PC-3 (cell line): ENCODE measurements at regions not wholly inside any gene's neighbourhood (a gene's known extent, or its start where the extent isn't known, plus 50 kb on each side); places are given as distances from the start of the nearest gene placed in this dataset.

Experiments
- EZH2 ChIP-seq: fragments of 300-600 bp; sonication (generic); IDR thresholded peaks from one replicate; pipeline ENCODE4 v1.6.1; 2017; ENCODE audit warnings: antibody characterized with exemption, mild to moderate bottlenecking, low read length; ENCODE audit not compliant: unreplicated experiment
- TF ChIP-seq, protein P1 (sequence below): fragments of 300-600 bp; sonication (generic); conservative IDR thresholded peaks from 2 replicates; pipeline ENCODE4 v1.5.1; 2017; ENCODE audit warnings: antibody characterized with exemption, low read depth, mild to moderate bottlenecking, low read length

DNA sequence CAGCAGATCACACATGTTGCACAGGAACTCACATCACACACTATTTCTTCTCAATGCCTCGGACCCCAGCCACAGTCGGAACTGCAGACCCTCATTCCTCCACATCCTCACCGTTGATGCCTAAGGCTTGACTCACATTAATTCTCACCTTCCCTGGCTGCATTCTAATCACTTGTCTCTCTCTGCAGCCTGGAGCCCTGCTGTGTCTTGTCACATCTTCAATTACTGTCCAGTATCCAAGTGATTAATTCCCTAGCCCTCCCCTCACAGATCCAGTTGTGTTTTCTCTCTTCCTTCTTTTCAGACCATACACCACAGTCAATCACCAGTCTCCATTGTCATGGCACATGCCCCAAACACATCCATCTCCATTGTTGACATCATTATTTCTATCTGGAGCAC, 592.4 kb upstream of the IGFBP3 start:
- TF ChIP-seq, protein P1, sequence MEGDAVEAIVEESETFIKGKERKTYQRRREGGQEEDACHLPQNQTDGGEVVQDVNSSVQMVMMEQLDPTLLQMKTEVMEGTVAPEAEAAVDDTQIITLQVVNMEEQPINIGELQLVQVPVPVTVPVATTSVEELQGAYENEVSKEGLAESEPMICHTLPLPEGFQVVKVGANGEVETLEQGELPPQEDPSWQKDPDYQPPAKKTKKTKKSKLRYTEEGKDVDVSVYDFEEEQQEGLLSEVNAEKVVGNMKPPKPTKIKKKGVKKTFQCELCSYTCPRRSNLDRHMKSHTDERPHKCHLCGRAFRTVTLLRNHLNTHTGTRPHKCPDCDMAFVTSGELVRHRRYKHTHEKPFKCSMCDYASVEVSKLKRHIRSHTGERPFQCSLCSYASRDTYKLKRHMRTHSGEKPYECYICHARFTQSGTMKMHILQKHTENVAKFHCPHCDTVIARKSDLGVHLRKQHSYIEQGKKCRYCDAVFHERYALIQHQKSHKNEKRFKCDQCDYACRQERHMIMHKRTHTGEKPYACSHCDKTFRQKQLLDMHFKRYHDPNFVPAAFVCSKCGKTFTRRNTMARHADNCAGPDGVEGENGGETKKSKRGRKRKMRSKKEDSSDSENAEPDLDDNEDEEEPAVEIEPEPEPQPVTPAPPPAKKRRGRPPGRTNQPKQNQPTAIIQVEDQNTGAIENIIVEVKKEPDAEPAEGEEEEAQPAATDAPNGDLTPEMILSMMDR, result no peak
- no peak for TF ChIP-seq EZH2
